Mesenchymal stem cell (in vitro differentiated cells and primary cell): ENCODE measurements at regions not wholly inside any gene's neighbourhood (a gene's known extent, or its start where the extent isn't known, plus 50 kb on each side); places are given as distances from the start of the nearest gene placed in this dataset.
A peak's percentile ranks its signal among the peaks of the same experiment; 100 is the strongest.

Source experiments
- DNase-seq: peaks from one replicate; pipeline ENCODE4 v3.0.0-alpha.2; 2013
- H2AFZ ChIP-seq: one replicate; pipeline ENCODE4 v1.6.1; 2013; ENCODE audit warnings: low read depth, mild to moderate bottlenecking, control low read depth, inconsistent platforms, low read length, moderate library complexity
- H2AK5ac ChIP-seq: 2 replicates; pipeline ENCODE4 v1.6.1; 2013; ENCODE audit warnings: low read length, moderate library complexity, mild to moderate bottlenecking, inconsistent platforms; ENCODE audit not compliant: severe bottlenecking
- H2BK120ac ChIP-seq: one replicate; pipeline ENCODE4 v1.6.1; 2013; ENCODE audit warnings: low read depth, mild to moderate bottlenecking, inconsistent platforms, low read length, moderate library complexity
- H2BK12ac ChIP-seq, 2 experiments: one replicate each; pipeline ENCODE4 v1.6.1; 2013; ENCODE audit warnings: inconsistent platforms in 2 of 2, low read length in 2 of 2, mild to moderate bottlenecking in 2 of 2, moderate library complexity in 2 of 2, control low read depth in 1 of 2
- H2BK15ac ChIP-seq: one replicate; pipeline ENCODE4 v1.6.1; 2013; ENCODE audit warnings: mild to moderate bottlenecking, low read depth, inconsistent platforms; ENCODE audit not compliant: poor library complexity, severe bottlenecking
- H2BK5ac ChIP-seq: 2 replicates; pipeline ENCODE4 v1.6.1; 2013; ENCODE audit warnings: low read depth, mild to moderate bottlenecking, low read length, control low read depth, inconsistent platforms; ENCODE audit not compliant: poor library complexity, severe bottlenecking
- H3K14ac ChIP-seq, 2 experiments: one replicate each; pipeline ENCODE4 v1.6.1; 2013; ENCODE audit warnings: inconsistent platforms in 2 of 2, low read length in 2 of 2, control low read depth in 1 of 2, mild to moderate bottlenecking in 1 of 2, moderate library complexity in 1 of 2
- H3K18ac ChIP-seq, 2 experiments: one replicate each; pipeline ENCODE4 v1.6.1; 2013; ENCODE audit warnings: inconsistent platforms in 2 of 2, low read length in 2 of 2, control low read depth in 1 of 2, low read depth in 1 of 2, mild to moderate bottlenecking in 1 of 2
- H3K23ac ChIP-seq, 2 experiments: one replicate each; pipeline ENCODE4 v1.6.1; 2013; ENCODE audit warnings: inconsistent platforms in 2 of 2, low read length in 2 of 2, mild to moderate bottlenecking in 2 of 2, moderate library complexity in 2 of 2, control low read depth in 1 of 2
- H3K27ac ChIP-seq: 2 replicates; pipeline ENCODE4 v1.5.1; 2013; ENCODE audit warnings: mild to moderate bottlenecking, moderate library complexity, low read length, control low read depth, inconsistent platforms; ENCODE audit not compliant: poor library complexity, severe bottlenecking
- H3K27me3 ChIP-seq, 2 experiments: 2 replicates each; pipeline versions ENCODE4 v1.6.1 to v1.7.0; 2013; ENCODE audit warnings: low read length in 2 of 2, mild to moderate bottlenecking in 2 of 2, moderate library complexity in 2 of 2, control low read depth in 1 of 2, inconsistent platforms in 1 of 2; ENCODE audit not compliant: control insufficient read depth in 1 of 2, insufficient read depth in 1 of 2
- H3K36me3 ChIP-seq, 2 experiments: 2 replicates each; pipeline versions ENCODE4 v1.6.1 to v1.7.0; 2013; ENCODE audit warnings: low read length in 2 of 2, control low read depth in 1 of 2, inconsistent platforms in 1 of 2, low read depth in 1 of 2, mild to moderate bottlenecking in 1 of 2; ENCODE audit not compliant: insufficient read depth in 2 of 2, control insufficient read depth in 1 of 2
- H3K4ac ChIP-seq, 2 experiments: one replicate each; pipeline ENCODE4 v1.6.1; 2013; ENCODE audit warnings: inconsistent platforms in 2 of 2, low read length in 2 of 2, mild to moderate bottlenecking in 2 of 2, moderate library complexity in 2 of 2, control low read depth in 1 of 2, low read depth in 1 of 2
- H3K4me1 ChIP-seq: 2 replicates; pipeline ENCODE4 v1.6.1; 2013; ENCODE audit warnings: low read depth, low read length, control low read depth; ENCODE audit not compliant: control insufficient read depth, insufficient read depth
- H3K4me2 ChIP-seq: 2 replicates; pipeline ENCODE4 v1.6.1; 2013; ENCODE audit warnings: low read length, mild to moderate bottlenecking, inconsistent platforms; ENCODE audit not compliant: poor library complexity, severe bottlenecking
- H3K4me3 ChIP-seq, 2 experiments: 2 replicates each; pipeline versions ENCODE4 v1.5.1 to v1.7.0; 2013; ENCODE audit warnings: low read length in 2 of 2, mild to moderate bottlenecking in 2 of 2, control low read depth in 1 of 2, low read depth in 1 of 2; ENCODE audit not compliant: insufficient read depth in 1 of 2
- H3K79me1 ChIP-seq: replicated peaks from 2 replicates; pipeline ENCODE4 v1.6.1; 2013; ENCODE audit warnings: mild to moderate bottlenecking, control low read depth, low read length, inconsistent platforms; ENCODE audit not compliant: poor library complexity, severe bottlenecking
- H3K9ac ChIP-seq: 2 replicates; pipeline ENCODE4 v1.7.0; 2013; ENCODE audit warnings: mild to moderate bottlenecking, low read length, moderate library complexity
- H3K9me3 ChIP-seq: 2 replicates; pipeline ENCODE4 v1.7.0; 2013; ENCODE audit warnings: mild to moderate bottlenecking, low read length; ENCODE audit not compliant: control insufficient read depth
- H4K8ac ChIP-seq: one replicate; pipeline ENCODE4 v1.6.1; 2013; ENCODE audit warnings: inconsistent platforms, mild to moderate bottlenecking, low read length, moderate library complexity
- H4K91ac ChIP-seq: one replicate; pipeline ENCODE4 v1.6.1; 2013; ENCODE audit warnings: mild to moderate bottlenecking, low read length, inconsistent platforms
- WGBS: methylation state at CpG from one replicate; pipeline ENCODE4 v1.1.7; 2013; ENCODE audit warnings: mixed read lengths; 5-methylcytosine and 5-hydroxymethylcytosine counted together

GRCh38 chr13:106100171-106100919, 435.1 kb downstream of the EFNB2 start:
- no peak overlapping the region for H4K91ac ChIP-seq
- H3K9ac ChIP-seq, result no peak overlapping the region
- H2BK5ac ChIP-seq, result peak overlapping the region; percentile 33
- H2AK5ac ChIP-seq, result peak overlapping the region; percentile 22
- no peak overlapping the region for H3K27ac ChIP-seq
- peak overlapping the region; percentile 6 for H2AFZ ChIP-seq
- no peak overlapping the region for H3K4ac ChIP-seq
- no peak overlapping the region for H3K4me2 ChIP-seq
- no peaks in the 10 kb centered on the region for H3K9me3 ChIP-seq
- H3K14ac ChIP-seq, result no peak overlapping the region
- no peak for DNase-seq
- no peaks in the 10 kb centered on the region for H3K27me3 ChIP-seq
- peaks cover 14% of the 10 kb centered on the region for H3K4me1 ChIP-seq
- H3K4me3 ChIP-seq, result no peak overlapping the region
- peak overlapping the region in 1 of 2 experiments; percentile 38 for H3K18ac ChIP-seq
- H3K36me3 ChIP-seq, result no peaks in the 10 kb centered on the region
- peak overlapping the region; percentile 33 to 43 for H2BK12ac ChIP-seq
- H4K8ac ChIP-seq, result peak overlapping the region; percentile 68
- no peak overlapping the region for H2BK15ac ChIP-seq
- 34% methylated on average over 7 of the region's 8 CpGs for WGBS
- H3K23ac ChIP-seq, result no peak overlapping the region
- H3K79me1 ChIP-seq, result no peaks in the 10 kb centered on the region
- peak overlapping the region; percentile 77 for H2BK120ac ChIP-seq

- Histone ChIP-seq H2AK5ac (peak overlapping the region; percentile 83), H3K27ac (no peak overlapping the region), H2AFZ (no peak overlapping the region), H3K4ac (no peak overlapping the region), H3K4me2 (no peak overlapping the region), H3K4me1 (peaks cover 14% of the 10 kb centered on the region), H4K8ac (no peak overlapping the region), H2BK120ac (no peak overlapping the region), H3K18ac (no peak overlapping the region), H2BK12ac (no peak overlapping the region), H3K36me3 (no peaks in the 10 kb centered on the region), H3K9me3 (no peaks in the 10 kb centered on the region), H3K79me1 (no peaks in the 10 kb centered on the region), H2BK15ac (no peak overlapping the region), H2BK5ac (no peak overlapping the region), H3K9ac (no peak overlapping the region), H4K91ac (no peak overlapping the region), H3K14ac (no peak overlapping the region), H3K27me3 (no peaks in the 10 kb centered on the region), H3K4me3 (no peak overlapping the region), H3K23ac (no peak overlapping the region)
- 95% methylated on average over 8 of the region's 13 CpGs for WGBS
- no peak for DNase-seq
These were observed 435.7 kb downstream of the EFNB2 start for GRCh38 chr13:106099765-106100164.

GRCh38 chr13:106098778-106099177, 436.7 kb downstream of the EFNB2 start:
- H3K4me2 ChIP-seq, result no peak overlapping the region
- no peak overlapping the region for H3K4ac ChIP-seq
- peaks cover 13% of the 10 kb centered on the region for H3K4me1 ChIP-seq
- no peaks in the 10 kb centered on the region for H3K36me3 ChIP-seq
- H2AFZ ChIP-seq, result no peak overlapping the region
- no peak overlapping the region for H2BK120ac ChIP-seq
- H2BK5ac ChIP-seq, result no peak overlapping the region
- no peaks in the 10 kb centered on the region for H3K27me3 ChIP-seq
- no peak overlapping the region for H3K4me3 ChIP-seq
- H3K23ac ChIP-seq, result no peak overlapping the region
- 100% methylated on average over 3 of the region's 3 CpGs for WGBS
- no peaks in the 10 kb centered on the region for H3K79me1 ChIP-seq
- H3K14ac ChIP-seq, result no peak overlapping the region
- H2BK15ac ChIP-seq, result no peak overlapping the region
- no peak overlapping the region for H4K91ac ChIP-seq
- no peak overlapping the region for H2BK12ac ChIP-seq
- H3K18ac ChIP-seq, result no peak overlapping the region
- DNase-seq, result no peak
- H3K9me3 ChIP-seq, result no peaks in the 10 kb centered on the region
- no peak overlapping the region for H4K8ac ChIP-seq
- no peak overlapping the region for H2AK5ac ChIP-seq
- H3K9ac ChIP-seq, result no peak overlapping the region
- no peak overlapping the region for H3K27ac ChIP-seq

DNA sequence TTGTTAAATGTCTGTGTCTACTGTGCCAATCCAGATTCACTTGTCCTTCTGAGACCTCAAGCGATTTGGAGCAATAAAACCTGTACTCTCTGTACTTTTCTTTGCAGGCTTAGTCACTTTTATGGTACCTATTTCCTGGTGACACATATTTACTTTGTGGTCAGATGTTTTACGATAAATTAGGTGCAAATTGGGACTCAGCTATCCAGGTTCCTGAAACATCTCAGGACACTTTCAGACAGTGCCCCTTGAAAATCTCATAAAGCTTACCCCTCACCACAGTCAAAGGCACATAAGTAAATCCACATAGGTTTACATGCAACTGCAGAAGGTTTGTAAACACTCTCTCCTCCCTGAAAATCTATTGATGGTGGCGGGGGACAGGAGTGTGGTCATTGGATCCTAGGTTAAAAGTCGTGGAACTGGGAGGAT, 438.8 kb downstream of the EFNB2 start:
- H2AK5ac ChIP-seq, result no peak overlapping the region
- H3K23ac ChIP-seq, result no peak overlapping the region
- DNase-seq, result peak; percentile 22
- no peak overlapping the region for H2BK15ac ChIP-seq
- H3K4ac ChIP-seq, result no peak overlapping the region
- H2BK12ac ChIP-seq, result no peak overlapping the region
- no peaks in the 10 kb centered on the region for H3K9me3 ChIP-seq
- H2BK5ac ChIP-seq, result no peak overlapping the region
- H4K8ac ChIP-seq, result no peak overlapping the region
- 0% methylated on average over 1 of the region's 4 CpGs for WGBS
- no peaks in the 10 kb centered on the region for H3K27me3 ChIP-seq
- no peak overlapping the region for H2AFZ ChIP-seq
- no peak overlapping the region for H3K4me2 ChIP-seq
- H4K91ac ChIP-seq, result no peak overlapping the region
- no peak overlapping the region for H3K27ac ChIP-seq
- no peak overlapping the region for H2BK120ac ChIP-seq
- H3K4me1 ChIP-seq, result peaks cover 7% of the 10 kb centered on the region
- no peaks in the 10 kb centered on the region for H3K79me1 ChIP-seq
- H3K18ac ChIP-seq, result no peak overlapping the region
- no peak overlapping the region for H3K14ac ChIP-seq
- no peaks in the 10 kb centered on the region for H3K36me3 ChIP-seq
- H3K9ac ChIP-seq, result no peak overlapping the region
- H3K4me3 ChIP-seq, result no peak overlapping the region
